Loucy (cell line): ENCODE measurements at regions not wholly inside any gene's neighbourhood (a gene's known extent, or its start where the extent isn't known, plus 50 kb on each side); places are given as distances from the start of the nearest gene placed in this dataset.

Source experiments
- H2AFZ ChIP-seq: fragments of 200-600 bp; sonication (generic); 2 replicates; pipeline ENCODE4 v1.6.0; 2016; ENCODE audit warnings: antibody characterized with exemption, mild to moderate bottlenecking, low read length, moderate library complexity
- H3F3A ChIP-seq: fragments of 200-600 bp; 2 replicates; pipeline ENCODE4 v1.6.0; 2016; ENCODE audit warnings: antibody characterized with exemption, low read depth, mild to moderate bottlenecking
- H3K27me3 ChIP-seq: fragments of 200-600 bp; sonication (generic); 2 replicates; pipeline ENCODE4 v1.6.1; 2014; ENCODE audit warnings: low read length, mild to moderate bottlenecking; ENCODE audit not compliant: insufficient read depth, poor library complexity, severe bottlenecking
- H3K36me3 ChIP-seq: fragments of 200-600 bp; sonication (generic); 2 replicates; pipeline ENCODE4 v1.6.1; 2016; ENCODE audit warnings: low read length; ENCODE audit not compliant: insufficient read depth
- H3K4me1 ChIP-seq: fragments of 200-600 bp; sonication (generic); 2 replicates; pipeline ENCODE4 v1.5.1; 2014; ENCODE audit warnings: low read length, mild to moderate bottlenecking; ENCODE audit not compliant: insufficient read depth, poor library complexity, severe bottlenecking
- H3K4me2 ChIP-seq: fragments of 200-600 bp; sonication (generic); 2 replicates; pipeline ENCODE4 v1.6.0; 2014; ENCODE audit warnings: antibody characterized with exemption, low read length, low read depth, mild to moderate bottlenecking; ENCODE audit not compliant: poor library complexity, severe bottlenecking
- H3K4me3 ChIP-seq: fragments of 200-600 bp; sonication (generic); 2 replicates; pipeline ENCODE4 v1.5.1; 2014; ENCODE audit warnings: low read length, mild to moderate bottlenecking, mixed read lengths; ENCODE audit not compliant: poor library complexity, severe bottlenecking
- H3K79me2 ChIP-seq: fragments of 200-600 bp; sonication (generic); 2 replicates; pipeline ENCODE4 v1.6.1; 2014; ENCODE audit warnings: low read length; ENCODE audit not compliant: insufficient read depth
- H3K9ac ChIP-seq: fragments of 200-600 bp; sonication (generic); 2 replicates; pipeline ENCODE4 v1.6.0; 2014; ENCODE audit warnings: mild to moderate bottlenecking, low read depth, low read length, moderate library complexity; ENCODE audit not compliant: poor library complexity, severe bottlenecking
- H3K9me2 ChIP-seq: fragments of 200-600 bp; sonication (generic); replicated peaks from 2 replicates; pipeline ENCODE4 v1.6.1; 2016; ENCODE audit warnings: low read depth, low read length, mixed read lengths
- H3K9me3 ChIP-seq: fragments of 200-600 bp; sonication (generic); 2 replicates; pipeline ENCODE4 v1.6.1; 2014; ENCODE audit warnings: mild to moderate bottlenecking, antibody characterized with exemption, low read length, low read depth; ENCODE audit not compliant: insufficient read depth
- H4K20me1 ChIP-seq: fragments of 200-600 bp; sonication (generic); 2 replicates; pipeline ENCODE4 v1.6.0; 2014; ENCODE audit warnings: antibody characterized with exemption, low read length, mild to moderate bottlenecking; ENCODE audit not compliant: insufficient read depth, poor library complexity, severe bottlenecking
- EZH2phosphoT487 ChIP-seq: fragments of 200-600 bp; IDR thresholded peaks from 2 replicates; pipeline ENCODE4 v1.6.1; 2018; ENCODE audit warnings: antibody characterized with exemption, mild to moderate bottlenecking, moderate library complexity, borderline replicate concordance
- TF ChIP-seq, protein P1 (sequence below): fragments of 200-600 bp; sonication (generic); conservative IDR thresholded peaks from 2 replicates; pipeline ENCODE4 v1.5.1; 2014; ENCODE audit warnings: mild to moderate bottlenecking, antibody characterized with exemption, low read length

GRCh38 chr12:131642101-131642540, 68.8 kb upstream of the SFSWAP start:
- no peak overlapping the region for H3K9ac ChIP-seq
- H3K4me3 ChIP-seq: no peak overlapping the region
- H4K20me1 ChIP-seq: no peaks in the 10 kb centered on the region
- no peaks in the 10 kb centered on the region for H3K27me3 ChIP-seq
- no peaks in the 10 kb centered on the region for H3K79me2 ChIP-seq
- no peaks in the 10 kb centered on the region for H3K9me2 ChIP-seq
- no peaks in the 10 kb centered on the region for H3F3A ChIP-seq
- no peak for TF ChIP-seq EZH2phosphoT487
- no peak overlapping the region for H2AFZ ChIP-seq
- H3K4me1 ChIP-seq: no peaks in the 10 kb centered on the region
- H3K4me2 ChIP-seq: no peak overlapping the region
- no peaks in the 10 kb centered on the region for H3K36me3 ChIP-seq
- H3K9me3 ChIP-seq: peaks cover 3% of the 10 kb centered on the region; the same call in 1 of the 2 replicates

DNA sequence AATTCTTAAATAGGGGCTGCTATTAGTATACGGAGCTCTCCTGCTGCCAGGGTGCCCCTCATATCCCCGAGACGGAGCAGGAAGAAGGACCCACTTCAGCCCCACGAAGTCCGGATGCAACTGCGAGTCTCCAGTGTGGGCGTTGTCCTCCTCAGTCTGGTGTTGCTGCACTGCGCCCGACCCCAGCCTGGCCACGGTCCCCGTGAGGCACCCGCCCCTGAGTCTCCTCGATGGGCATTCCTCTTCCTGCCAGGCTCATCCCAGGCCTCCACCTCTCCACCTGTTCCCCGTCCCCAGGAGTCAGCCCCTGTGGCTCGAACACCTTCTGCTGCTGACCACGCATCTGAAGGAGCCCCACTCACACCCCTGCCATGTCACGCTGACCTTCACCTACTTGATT, 68.1 kb upstream of the SFSWAP start:
- H3K9me3 ChIP-seq: peaks cover 3% of the 10 kb centered on the region; the same call in 1 of the 2 replicates
- no peaks in the 10 kb centered on the region for H4K20me1 ChIP-seq
- no peaks in the 10 kb centered on the region for H3K79me2 ChIP-seq
- no peak overlapping the region for H2AFZ ChIP-seq
- H3K9ac ChIP-seq: no peak overlapping the region
- H3K4me3 ChIP-seq: no peak overlapping the region
- TF ChIP-seq, protein P1, sequence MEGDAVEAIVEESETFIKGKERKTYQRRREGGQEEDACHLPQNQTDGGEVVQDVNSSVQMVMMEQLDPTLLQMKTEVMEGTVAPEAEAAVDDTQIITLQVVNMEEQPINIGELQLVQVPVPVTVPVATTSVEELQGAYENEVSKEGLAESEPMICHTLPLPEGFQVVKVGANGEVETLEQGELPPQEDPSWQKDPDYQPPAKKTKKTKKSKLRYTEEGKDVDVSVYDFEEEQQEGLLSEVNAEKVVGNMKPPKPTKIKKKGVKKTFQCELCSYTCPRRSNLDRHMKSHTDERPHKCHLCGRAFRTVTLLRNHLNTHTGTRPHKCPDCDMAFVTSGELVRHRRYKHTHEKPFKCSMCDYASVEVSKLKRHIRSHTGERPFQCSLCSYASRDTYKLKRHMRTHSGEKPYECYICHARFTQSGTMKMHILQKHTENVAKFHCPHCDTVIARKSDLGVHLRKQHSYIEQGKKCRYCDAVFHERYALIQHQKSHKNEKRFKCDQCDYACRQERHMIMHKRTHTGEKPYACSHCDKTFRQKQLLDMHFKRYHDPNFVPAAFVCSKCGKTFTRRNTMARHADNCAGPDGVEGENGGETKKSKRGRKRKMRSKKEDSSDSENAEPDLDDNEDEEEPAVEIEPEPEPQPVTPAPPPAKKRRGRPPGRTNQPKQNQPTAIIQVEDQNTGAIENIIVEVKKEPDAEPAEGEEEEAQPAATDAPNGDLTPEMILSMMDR: no peak
- no peak for TF ChIP-seq EZH2phosphoT487
- no peaks in the 10 kb centered on the region for H3F3A ChIP-seq
- H3K9me2 ChIP-seq: no peaks in the 10 kb centered on the region
- no peaks in the 10 kb centered on the region for H3K36me3 ChIP-seq
- no peaks in the 10 kb centered on the region for H3K4me1 ChIP-seq
- no peaks in the 10 kb centered on the region for H3K27me3 ChIP-seq
- H3K4me2 ChIP-seq: no peak overlapping the region

DNA sequence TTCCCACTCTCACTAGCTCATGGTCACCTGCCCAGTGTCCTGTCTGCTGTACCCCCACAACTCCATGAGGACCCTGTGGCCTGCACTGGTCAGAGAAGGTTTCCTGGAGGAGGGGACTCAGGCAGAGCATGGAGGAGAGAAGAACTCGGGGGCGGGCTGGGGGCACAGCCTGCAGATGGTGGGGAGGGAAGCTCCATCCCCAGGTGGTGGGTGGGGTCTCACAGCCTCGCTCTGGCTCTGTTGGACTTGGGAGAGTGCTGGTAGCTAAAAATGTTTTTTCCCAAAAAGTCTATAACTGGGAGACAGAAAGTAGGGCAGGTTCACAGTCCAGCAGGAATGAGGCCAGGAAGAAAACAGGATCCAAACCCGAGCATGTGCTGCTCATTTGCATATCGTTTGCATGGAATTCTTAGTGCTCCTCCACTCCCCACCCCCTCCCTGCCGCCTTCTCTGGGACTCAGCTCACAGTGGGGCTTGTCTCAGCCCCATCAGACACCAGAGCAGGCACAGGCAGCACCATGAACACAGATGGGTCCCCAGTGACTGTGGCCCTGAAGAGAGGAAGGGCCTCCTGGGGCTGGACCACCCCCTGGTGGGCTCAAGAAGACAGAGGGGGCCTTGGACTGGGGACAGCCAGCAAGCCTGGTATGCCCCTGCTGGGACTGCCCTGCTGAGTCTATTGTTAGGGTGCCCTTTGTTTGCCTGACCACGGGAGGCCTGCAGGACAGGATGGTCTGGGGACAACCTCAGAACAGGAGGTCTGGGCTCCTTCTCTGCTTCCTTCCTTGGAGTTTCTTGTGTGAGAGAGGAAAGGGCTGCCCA, 67.0 kb upstream of the SFSWAP start:
- no peak overlapping the region for H3K9ac ChIP-seq
- H3F3A ChIP-seq: no peaks in the 10 kb centered on the region
- TF ChIP-seq, protein P1: no peak
- TF ChIP-seq EZH2phosphoT487: no peak
- H3K4me3 ChIP-seq: no peak overlapping the region
- no peak overlapping the region for H2AFZ ChIP-seq
- no peaks in the 10 kb centered on the region for H3K79me2 ChIP-seq
- H3K4me2 ChIP-seq: no peak overlapping the region
- H3K27me3 ChIP-seq: no peaks in the 10 kb centered on the region
- H3K36me3 ChIP-seq: no peaks in the 10 kb centered on the region
- no peaks in the 10 kb centered on the region for H3K4me1 ChIP-seq
- H3K9me2 ChIP-seq: no peaks in the 10 kb centered on the region
- H3K9me3 ChIP-seq: peaks cover 3% of the 10 kb centered on the region; the same call in 1 of the 2 replicates
- H4K20me1 ChIP-seq: no peaks in the 10 kb centered on the region
